DMS153 treated with DMSO at 0.1 percent for 48 hours (cell line): ENCODE measurements at regions not wholly inside any gene's neighbourhood (a gene's known extent, or its start where the extent isn't known, plus 50 kb on each side); places are given as distances from the start of the nearest gene placed in this dataset.

Experiments used
- DNase-seq: peaks from one replicate; lab custom pipeline; 2025; ENCODE audit not compliant: unreplicated experiment; lab: John Stamatoyannopoulos, UW

DNA sequence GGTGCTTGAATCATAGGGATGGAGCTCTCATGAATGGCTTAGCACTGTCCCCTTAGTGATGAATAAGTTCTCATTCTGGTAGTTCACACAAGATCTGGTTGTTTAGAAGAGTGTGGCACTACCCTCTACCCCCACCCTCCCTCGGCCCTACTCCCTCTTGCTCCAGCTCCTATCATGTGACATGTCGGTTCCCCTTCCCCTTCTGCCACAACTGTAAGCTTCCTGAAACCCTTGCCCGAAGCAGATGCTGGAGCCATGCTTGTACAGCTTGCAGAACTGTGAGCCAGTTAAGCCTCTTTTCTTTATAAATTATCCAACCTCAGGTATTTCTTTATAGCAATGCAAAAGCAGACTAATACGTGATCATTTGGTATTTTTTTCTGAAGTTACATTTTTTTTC is 1012.6 kb downstream of the BCL11A start:
- no peak for DNase-seq

DNA sequence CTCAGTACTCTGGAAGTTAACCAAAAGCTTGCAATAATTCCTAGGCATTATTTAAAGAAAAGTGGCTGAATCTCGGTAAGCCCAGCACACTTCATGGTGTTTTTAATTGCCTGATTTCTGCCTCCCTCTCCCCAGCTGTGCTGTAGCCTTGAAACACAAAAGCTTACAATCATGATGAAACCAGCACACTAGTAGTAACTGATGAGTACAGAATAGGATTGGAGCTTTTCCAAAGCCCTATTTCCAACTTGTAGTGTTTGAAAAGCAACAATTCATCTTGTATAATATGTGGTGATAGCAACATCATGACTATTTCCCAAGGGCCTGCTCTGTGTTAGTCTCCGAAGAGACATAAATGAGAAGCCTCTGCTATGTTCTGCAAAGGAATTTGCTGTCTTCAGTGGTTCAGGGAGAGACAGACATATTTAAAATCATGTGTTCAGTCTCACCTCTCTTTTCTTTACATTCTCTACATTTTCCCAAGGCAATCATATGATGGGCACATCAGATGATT is 1015.0 kb downstream of the BCL11A start:
- no peak for DNase-seq

DNA sequence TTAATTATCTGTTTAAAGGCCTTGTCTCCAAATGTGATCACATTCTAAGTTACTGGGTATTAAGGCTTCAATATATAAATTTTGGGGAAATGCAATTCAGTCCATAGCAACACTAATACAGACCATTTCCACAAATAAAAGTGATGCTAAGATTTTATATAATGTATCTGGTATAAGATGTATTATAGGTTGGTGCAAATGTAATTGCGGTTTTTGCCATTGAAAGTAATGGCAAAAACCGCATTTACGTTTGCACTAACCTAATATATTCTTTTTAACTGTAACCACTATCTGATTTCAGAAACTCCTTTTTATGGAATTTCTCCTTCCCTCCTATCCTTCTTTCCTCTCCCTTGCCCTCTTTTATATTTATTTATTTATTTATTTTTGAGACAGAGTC is 1020.6 kb downstream of the BCL11A start:
- no peak for DNase-seq

DNA sequence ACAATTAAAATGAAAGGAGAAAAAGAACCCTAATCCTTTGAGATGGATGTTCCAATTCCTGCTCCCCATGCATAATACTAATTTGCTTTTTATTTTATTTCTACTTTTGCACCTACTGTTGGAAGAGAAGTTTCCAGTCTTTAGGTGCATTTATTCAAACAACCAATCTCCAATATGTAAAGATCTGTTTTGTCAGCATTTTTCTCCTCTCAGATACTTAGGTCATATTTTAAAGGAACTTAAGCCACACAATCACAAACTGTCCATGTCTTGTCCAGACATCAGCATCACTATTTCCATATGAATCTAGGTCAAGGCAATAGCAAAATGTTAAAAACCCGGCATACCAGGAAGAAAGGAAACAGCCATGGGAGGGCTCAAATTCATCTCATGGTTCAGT is 1023.2 kb downstream of the BCL11A start:
- DNase-seq: no peak

DNA sequence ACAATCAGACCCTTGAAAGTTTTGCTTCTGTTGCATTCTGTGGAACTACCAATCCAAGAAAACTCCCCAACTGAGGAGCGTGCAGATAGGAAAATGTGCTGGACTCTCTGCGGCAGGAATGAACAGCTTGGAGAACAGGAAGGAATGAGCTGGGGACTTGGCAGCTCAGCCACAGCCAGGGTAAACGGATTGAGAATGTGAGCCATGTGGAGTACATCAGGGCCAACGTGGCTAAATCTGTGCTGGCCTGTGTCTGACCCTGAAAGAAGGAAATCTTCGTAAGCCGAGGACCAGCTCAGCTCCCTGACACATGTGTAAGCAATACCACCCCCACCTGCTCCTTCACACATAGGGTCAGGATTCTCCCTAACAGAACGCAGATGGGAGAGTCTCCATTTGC is 1023.7 kb downstream of the BCL11A start:
- DNase-seq: no peak

DNA sequence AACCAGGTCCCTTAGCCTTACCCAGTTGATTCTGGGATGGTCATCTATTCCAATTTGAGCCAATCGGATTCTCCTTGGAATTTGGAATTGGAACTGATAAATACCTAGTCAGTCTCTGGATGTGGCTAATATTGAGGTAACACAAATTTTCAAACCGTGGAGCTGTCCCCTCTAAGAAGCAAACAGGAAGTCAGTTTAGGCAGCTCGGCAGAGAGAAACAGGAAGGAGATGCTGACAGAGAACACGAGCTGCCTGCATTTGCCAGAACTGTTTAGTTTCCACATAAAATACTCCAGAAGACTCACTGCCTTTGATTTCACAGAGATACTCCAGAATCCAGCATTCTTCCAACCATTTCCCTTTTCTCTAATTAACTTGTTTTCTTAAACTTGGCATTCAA is 1024.9 kb downstream of the BCL11A start:
- no peak for DNase-seq

DNA sequence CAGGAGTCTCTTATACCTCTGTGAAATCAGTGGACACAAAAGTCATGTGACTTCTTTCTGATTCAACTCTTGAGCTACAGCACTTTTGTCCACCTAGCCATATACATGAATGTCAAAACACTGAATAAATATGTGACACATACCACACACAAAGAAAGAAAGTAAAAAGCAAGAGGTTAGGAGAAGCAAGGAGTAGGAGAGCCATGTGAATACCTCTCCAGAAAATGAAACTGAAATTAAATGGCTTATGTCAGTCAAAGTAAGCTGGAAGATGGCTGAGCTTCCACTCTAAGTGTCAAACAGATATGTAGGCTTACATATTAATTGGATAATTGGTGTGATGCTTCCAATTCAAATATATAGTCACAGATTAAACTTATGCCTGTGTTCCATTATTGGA is 1050.5 kb downstream of the BCL11A start:
- DNase-seq: no peak

DNA sequence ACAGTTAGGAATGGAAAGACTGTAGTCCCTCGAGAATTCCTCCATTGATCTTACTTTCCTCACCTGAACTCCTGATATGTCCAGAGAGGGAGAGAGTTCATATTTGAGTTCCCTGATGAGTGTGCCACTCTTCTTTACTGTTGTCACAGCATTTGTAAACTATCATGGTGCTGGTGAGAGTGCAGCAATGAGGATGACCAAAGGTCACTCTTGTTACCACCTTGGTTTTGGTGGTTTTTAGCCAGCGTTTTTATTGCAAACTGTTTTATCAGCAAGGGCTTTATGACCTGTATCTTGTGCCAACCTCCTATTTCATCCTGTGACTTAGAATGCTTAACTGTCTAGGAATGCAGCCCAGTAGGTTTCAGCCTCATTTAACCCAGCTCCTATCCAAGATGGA is 1062.5 kb downstream of the BCL11A start:
- DNase-seq: no peak

DNA sequence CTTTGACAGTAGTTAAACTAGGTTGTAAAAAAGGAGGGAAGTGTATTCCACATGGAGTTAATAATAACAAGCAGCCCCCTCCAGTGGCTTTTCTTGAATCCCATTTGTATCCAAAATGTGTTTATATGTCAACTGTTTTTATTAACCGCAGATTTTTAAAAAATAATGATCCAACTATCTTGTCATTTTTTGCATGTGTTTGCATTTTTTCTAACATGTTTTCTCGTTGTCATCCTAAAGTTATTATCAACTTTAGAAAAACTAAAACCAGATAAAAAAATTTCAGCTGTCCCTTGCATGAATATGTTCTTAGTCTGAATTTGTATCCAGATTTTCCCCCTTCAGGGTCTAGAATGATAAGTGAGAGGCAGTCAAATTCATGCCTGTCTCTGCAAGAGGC is 1063.3 kb downstream of the BCL11A start:
- DNase-seq: no peak

DNA sequence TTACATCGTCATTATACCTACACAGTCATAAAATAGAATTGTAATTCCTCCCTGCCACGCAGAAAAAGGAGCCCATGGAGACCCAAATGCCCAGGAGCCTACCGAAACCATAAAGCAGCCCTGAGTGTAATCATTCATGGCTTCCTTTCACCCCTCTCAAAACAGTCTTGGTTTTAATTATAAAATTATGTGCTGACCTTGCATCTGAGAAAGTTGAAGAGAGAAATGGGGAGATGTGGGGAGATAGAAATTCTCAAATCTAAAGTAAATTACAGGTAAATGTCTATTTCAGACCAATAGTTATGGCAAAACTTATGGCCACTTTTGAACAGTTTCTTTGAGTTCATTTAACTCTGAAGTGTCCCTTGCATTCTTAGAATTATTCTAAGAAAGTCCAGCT is 1068.8 kb downstream of the BCL11A start:
- DNase-seq: no peak

DNA sequence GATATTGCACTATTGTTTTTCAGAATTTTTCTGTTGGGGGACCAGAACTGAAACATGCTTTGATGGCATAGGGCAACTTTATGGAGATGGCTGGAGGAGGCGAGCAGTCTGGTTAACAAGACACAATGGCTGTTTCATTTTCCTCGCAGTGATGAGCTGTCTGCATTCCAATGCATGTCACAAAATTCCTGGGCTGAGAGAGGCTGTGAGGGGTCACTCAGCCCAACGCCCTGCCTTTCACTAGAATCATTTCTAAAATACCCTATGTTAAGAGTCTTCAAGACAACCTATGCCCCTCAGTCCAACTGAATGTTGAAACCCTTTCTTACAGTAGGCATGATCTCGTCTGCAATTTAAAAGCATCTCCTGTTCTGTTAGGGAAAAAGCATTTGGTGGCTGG is 1090.0 kb downstream of the BCL11A start:
- no peak for DNase-seq

DNA sequence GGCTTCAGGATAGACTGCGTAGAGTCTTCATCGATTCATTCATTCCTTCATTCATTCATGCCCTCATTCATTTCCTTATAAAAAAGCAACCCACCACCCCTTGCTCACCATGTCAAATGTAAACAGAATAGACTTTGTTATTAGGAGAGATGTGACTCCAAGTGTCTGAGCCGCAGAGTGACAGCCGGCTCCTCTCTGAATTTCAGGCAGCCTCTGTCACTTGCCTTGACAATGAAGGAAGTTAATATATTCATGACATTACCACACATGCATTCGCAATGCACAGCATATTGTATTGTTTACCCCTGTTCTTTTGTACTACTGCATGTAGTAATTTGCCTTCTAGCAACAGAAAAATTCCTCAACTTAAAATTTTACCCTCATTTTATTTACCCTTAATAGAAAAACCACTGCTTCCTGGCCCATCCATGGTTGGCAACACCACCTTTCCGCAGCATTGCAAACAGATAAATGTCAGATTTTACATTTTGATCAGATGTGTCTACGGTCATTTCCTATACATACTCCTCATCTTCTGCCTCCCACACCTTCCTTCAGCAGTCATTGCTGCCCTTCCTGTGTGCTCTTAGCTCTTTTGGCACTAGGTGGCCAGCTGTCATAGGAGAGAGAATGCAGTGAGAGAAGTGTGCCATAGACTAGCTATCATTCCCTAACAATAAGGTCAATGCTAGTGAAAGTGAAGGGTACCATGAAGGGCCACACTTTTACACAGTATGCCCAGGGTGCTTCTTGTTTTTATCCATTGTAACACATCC is 1090.8 kb downstream of the BCL11A start:
- DNase-seq: no peak

DNA sequence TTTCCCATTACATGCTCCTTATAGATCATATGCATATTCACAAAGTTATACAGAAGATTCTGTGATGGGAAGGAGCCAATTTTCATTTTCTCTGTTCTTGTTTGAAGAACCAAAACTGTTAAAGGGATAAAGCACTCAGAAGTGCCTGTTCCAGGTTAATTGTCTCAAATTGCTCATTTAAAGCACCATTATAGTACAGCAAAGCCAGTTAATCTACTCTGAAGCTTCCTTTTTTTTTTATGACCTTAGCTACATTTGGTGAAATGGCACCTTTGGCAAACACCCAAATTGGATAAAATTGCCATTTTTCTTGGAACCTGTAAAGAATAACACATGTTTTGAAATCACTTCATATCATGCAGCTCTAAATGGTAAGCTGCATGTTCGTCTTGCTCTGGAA is 1092.3 kb downstream of the BCL11A start:
- DNase-seq: no peak

DNA sequence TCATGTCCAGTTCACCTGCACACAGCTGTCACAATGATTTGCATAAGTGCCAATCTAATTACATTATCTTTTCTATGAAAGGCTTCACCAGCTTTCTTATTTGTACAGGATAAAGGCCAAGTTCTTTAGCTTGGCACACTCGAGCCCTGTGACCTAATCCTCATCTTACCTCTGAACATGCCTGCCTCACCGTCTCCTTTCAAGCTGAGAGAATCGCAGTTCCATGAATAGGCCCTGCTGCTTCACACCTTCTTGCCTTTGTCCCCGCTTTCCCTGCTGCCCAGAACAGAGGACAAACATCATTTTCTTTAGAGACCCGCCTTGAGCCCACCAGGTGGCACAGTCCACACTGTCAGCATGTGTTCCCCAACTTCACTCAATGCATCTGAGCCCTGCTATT is 1094.7 kb downstream of the BCL11A start:
- DNase-seq: peak; percentile 70

DNA sequence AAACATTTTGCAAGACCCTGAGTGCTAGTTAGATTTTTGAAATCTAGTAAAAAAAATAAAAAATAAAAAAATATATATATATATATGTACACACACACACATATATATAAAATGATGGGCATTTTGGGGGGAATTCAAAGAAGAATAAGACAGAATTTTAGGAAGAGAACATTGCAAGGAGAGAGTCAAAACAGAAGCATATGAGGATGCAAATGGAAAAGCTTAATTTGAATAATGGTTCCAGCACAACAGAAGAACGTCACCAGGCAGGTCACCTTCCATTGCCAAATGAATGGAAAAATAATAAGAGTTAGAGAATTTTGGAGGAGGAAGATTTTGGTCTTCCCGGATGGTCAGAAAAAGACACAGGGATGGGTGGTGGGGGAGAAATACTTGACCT is 1097.2 kb downstream of the BCL11A start:
- no peak for DNase-seq

DNA sequence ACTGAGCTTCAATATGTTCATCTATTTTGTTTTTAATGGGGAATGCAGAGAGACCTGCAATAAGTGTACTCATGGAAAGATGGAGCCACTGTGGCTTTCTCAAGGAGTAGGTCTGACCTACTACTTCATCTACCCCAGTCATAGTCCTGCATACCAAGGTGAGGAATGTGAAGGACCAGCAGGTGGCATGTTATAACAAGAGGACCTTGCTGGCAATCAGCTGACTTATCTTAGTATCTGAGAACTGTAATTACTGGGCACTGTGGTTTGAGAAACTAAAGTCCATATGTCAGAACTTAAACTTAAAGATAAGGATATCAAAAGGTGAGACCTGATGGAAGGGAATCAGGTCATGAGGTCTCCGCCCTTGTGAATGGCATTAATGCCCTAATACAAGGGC is 1104.2 kb downstream of the BCL11A start:
- DNase-seq: no peak

DNA sequence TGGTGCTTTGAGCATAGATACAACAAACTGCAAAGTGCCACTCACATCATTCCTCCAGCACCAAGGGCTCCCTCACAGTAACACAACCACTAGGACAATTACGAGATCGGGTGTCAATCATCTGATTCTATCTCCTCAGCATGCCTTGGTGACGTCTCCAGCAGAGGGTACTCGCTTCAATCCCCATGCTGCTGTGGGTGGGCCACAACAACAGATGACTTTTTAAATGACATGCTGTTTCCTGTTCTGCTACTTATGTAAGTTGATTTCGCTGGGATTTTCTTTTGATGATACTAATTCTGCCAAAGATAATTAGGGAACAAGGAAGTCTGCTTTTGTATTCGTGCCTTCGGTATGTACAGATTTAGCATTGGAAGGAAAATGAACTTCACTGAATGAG is 1113.0 kb downstream of the BCL11A start:
- DNase-seq: no peak

DNA sequence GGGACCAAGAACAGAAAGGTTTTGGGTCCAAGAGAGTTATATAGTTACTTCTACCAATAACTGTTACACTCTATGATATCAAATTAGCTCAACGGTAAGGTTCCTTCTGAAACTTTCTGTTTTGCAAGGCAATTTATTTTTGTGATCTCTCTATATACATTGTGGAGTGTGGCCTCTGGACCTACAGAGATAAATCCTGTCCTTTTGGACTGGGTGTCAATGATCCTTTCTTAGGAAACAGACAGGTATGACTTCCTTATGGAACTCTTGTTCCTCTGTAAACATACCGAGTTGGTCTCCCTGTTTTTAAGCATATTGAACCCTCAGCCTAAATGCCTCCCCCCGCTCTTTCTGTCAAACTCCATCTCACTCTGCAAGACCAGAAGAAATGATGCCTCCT is 1117.8 kb downstream of the BCL11A start:
- no peak for DNase-seq

DNA sequence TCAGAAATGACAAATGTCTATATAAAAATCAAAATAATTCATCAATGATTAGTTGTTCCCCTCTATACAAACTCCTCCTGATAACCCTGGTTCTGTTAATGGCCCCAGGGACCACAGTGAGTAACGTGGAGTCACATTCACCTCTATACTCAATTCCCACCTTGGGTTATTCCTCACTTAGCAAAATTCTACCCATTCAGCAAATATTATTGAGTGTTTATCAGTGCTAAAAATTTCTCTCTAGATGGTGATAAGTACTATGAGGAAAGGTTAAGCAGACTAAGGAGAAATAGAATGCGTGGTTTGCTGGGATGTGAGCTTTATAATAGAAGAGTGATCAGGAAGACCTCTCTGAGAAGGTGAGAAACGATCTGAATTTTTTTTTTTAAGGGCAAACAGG is 1124.5 kb downstream of the BCL11A start:
- DNase-seq: no peak

DNA sequence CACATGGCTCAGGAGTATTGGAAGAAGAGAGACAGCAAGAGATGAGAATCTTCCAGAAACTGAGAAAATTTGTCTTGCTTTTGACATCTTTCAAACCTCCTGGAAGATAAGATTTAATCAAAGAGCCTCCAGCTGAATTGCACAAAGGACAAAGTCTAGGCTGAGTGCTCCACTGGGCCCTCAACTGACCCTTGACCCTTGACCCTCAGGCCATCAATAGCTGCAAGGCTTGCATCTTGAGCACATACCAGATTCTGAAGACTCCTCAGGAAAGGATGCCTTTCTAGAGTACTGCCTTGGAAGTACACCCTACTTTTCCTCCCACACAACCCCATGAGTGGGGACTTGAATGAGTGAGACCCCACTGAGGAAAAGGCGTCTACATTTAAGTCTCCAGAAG is 1125.5 kb downstream of the BCL11A start:
- DNase-seq: no peak

DNA sequence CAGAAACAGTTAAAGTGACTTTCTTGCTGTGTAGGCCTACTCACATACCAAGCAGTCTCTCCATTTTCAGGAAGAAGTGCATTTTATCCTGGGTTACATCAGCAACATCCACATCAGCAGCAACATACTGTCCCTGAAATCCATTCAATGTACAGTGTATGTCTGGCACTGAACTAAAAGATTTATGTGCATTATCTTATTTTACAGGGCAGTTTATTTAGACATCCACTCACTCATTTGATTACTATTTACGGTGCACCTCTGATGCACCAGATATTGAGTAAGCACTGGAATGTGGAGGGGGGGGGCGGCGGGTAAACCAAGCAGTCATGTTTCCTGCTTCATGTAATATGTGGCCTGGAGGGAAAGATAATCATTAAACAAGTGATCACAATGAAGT is 1128.2 kb downstream of the BCL11A start:
- no peak for DNase-seq

DNA sequence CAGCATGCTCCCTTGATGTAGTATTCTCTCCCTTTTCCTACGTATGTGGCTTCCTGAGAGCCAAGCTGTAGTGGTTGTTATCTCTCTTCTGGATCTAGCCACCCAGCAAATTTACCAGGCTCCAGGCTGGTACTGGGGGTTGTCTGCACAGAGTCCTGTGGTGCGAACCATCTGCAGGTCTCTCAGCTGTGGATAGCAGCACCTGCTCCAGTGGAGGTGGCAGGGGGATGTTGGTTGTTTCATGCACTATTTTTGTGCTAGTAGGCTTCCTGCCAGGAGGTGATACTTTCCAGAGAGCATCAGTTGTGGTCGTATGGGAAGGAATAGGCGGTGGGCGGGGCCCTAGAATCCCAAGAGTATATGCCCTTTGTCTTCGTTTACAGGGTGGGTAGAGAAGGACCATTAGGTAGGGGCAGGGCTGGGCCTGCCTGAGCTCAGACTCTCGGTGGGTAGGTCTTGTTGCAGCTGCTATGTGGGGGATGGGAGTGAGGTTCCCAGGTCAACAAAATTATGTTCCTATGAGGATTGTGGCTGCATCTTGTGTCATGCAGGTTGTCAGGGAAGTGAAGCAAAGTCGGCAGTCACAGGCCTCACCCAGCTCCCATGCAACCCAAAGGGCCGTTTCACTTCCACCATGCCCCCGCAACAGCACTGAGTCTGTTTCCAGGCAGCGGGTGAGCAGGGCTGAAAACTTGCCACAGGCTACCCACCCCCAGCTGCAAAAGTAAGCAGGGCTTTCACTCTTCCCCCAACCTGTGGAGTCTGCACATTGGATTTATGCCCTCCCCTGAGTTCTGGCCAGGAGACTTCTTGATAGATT is 1139.5 kb downstream of the BCL11A start:
- DNase-seq: peak; percentile 87
